Brain pericyte (primary cell): ENCODE measurements at regions not wholly inside any gene's neighbourhood (a gene's known extent, or its start where the extent isn't known, plus 50 kb on each side); places are given as distances from the start of the nearest gene placed in this dataset.
"Not testable (repeated sequence)": the region's sequence is repeated elsewhere in the genome, so short reads cannot be mapped to it uniquely, and the experiment has no call there.

Experiments
- DNase-seq: peaks from one replicate; pipeline ENCODE4 v3.0.0-alpha.2; 2012; ENCODE audit warnings: low read depth, low spot score

DNA sequence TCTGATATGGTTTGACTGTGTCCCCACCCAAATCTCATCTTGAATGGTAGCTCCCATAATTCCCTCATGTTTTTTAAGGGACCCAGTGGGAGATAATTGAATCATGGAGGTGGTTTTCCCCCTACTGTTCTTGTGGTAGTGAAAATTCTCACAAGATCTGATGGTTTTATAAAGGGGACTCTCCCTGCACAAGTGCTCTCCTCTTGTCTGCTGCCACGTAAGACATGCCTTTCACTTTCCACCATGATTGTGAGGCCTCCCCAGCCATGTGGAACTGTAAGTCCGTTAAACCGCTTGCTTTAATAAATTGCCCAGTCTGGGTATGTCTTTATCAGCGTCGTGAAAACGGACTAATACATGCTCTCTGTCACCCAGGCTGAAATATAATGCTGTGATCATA is 200.9 kb upstream of the SLIT2 start:
- no peak for DNase-seq

DNA sequence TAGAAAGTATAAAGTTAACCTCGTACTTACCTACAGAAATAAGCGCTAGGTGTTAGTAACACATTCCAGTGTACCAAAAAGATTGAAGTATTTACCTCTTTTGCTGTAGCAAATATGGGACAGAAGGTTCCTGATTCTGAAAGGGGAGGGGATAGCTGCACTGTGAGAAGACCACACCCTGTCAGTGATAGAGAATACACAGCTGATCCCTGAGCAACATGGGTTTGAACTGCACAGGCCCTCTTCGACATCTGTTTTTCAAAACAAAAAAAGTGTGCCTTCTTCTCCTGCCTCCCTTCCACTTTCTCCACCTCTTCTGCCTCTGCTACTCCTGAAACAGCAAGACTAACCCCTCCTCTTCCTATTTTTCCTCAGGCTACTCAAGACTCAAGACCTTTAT is 201.8 kb upstream of the SLIT2 start:
- DNase-seq = no peak

DNA sequence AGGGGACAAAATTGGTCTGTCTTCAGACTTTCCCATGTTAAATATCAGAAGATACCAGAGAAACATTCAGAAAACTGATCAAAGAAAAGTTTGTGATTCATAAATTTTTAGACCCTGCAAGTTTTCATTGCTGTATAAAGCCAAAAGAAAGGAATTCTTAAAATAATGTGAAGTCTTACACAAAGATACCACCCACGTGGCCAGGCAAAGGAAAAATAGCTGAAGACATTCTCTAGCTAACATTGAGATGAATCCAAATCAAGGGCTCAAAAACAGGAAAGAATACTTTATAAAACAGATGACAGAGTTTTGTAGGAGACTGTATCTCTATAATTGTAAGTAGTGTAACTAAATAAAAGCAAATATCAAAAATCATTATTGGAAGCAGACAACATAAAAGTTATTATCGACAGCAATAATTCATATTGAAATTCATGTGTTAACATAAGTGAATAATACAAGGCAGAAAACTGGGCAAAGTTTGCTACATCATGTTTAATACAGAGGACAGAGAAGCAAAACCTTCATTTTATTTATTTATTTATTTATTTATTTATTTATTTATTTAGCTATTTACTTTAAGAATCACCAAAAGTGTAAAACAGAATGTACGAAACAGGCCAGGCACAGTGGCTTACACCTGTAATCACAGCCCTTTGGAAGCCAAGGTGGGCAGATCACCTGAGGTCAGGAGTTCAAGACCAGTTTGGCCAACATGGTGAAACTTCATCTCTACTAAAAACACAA is 204.6 kb upstream of the SLIT2 start:
- no peak for DNase-seq

DNA sequence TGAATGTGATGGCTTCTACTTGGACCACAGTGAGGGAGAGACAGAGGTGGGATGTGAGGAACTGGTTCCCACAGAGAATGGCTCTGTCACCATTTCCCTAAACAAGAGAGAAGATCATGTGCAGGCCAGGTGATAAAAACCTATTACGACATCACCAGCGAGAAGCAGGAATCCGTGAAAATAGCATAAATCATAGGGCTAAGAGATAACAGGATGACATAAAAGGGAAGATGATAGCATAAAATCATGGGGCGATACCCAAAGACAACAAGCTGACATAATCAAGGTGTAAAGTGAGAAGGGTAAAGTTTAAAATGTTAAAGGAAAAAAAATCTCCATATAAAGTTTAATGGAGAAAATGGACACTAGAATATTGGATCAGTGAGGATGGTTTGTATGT is 205.5 kb upstream of the SLIT2 start:
- DNase-seq = no peak

DNA sequence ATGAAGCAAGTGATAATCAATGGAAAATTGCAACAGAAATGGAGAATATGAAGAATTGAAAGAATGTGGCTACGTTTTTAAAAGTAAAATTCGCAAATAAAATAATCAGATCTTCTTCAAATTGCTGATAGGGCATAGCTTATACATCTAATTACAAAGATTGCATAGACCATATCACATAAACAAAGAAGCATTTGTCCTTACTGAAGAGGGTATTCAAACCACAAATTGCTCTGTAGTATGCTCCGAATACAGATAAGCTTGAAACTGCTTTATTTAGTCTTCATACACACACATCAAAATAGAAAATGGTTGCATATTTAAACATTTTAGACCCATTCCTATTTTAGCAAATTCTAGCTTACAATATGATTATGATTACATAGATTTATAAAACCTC is 206.7 kb upstream of the SLIT2 start:
- no peak for DNase-seq

DNA sequence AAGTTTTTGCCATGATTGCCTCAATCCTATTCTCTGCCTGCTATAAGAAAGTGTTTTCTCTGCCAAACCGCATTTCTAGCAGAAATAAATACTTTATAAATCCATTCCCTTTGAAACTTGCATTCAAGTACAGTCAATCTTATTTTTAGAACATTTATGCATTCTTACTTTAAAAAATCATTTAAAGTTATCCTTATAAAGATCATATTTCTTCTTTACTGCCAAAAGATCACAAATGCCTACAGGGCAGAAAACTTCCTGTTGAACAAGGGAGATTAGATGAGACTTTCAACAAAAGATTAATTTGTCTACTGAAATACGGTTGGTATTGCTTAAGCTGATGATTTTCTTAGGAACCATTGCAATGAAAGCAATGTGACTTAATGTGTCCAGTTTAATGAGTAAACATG is 207.2 kb upstream of the SLIT2 start:
- DNase-seq = no peak

DNA sequence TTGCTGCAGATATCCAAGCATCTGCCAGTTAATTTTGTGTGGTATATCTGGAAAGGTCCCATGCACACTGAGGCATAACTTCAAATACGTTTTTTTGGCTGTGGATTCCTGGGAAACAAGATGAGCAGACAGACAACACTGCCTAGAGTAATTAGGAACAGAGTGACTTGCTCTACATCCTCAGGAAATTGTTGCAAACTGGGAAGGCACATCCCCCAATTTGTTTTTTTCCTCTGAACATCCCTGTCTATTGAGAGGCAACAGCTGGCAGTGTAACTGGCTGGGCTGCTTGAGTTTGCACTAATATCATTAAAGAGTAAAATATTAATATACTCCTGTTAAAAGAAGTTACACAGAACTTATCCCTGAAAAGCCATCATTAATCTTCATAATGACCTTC is 207.7 kb upstream of the SLIT2 start:
- DNase-seq = no peak

DNA sequence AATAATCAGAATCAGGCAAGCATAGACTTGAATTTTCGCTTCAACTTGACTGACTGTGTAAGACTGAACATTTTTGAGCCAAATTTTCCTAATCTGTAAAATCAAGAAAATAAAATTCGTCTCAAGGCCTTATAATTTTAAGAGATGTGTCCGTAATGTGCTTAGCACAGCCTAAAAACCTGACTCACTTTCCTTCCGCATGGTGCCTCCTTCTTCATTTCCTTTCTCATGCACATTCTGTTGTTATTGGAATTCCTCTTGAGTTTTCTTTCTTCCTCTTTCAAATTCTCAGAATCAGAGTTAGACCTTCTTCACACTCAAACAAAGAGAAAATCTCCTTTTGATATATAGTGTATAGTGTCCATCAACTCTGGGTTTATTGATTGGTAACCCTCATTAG is 208.9 kb upstream of the SLIT2 start:
- no peak for DNase-seq

DNA sequence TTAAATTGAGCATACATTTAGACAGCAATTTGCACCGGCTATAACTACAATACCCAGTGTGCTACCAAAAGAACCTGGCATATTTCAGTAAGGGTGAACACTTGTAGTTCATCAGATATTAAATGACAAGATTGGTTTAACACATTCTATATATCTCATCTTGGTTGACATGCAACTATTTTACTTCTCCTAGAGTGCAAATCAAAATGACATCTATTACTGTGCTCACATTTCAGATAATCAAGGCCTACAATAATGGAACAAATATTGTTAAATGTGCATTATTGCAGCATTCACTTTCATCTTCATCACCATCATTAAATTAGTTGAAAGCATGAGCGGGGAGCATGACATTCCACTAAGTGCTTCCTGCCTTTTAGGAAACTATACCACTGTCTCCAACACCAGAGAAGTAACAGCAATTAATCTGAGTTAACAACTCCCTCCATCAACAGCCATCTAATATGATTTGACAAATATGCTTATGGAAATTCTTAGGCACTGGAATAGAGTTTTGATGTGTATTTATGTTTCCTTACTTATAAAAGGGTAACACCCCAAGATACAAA is 209.8 kb upstream of the SLIT2 start:
- no peak for DNase-seq

DNA sequence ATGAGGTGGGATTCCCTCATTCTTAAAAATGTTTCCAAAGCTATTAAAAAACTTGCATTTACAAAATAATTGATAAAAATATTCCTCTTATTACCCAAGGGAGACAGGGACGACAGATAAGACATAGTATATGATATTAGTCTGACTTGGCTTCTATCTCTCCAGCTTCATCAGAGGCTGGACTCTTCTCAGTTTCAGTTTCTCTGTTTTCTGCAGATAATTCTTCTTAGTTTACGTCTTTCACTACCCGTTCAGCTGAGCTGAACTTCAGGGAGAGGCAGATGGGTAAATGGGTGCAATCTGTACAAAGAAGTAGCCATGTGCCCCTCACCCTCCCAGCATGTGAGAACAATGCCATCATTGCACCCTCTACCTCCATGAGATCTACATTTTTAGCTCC is 214.0 kb upstream of the SLIT2 start:
- no peak for DNase-seq

DNA sequence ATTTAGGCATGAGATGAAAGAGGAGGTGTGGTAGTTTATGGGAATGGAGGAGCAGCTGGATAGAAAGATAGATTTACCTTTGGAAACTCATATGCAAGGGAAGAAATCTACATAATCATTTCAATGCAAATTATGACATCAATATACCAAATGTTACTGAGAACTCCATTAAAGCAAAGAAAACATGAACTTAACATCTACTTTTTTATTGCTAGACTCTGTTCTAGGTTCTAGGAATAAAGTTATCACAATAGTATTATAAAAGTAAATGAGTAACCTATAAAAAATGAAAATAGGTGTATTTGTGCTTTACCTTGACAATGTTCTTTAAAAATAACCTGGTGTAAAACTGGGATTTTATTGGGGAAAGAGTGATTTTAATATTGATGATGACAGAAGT is 221.6 kb upstream of the SLIT2 start:
- DNase-seq = no peak

DNA sequence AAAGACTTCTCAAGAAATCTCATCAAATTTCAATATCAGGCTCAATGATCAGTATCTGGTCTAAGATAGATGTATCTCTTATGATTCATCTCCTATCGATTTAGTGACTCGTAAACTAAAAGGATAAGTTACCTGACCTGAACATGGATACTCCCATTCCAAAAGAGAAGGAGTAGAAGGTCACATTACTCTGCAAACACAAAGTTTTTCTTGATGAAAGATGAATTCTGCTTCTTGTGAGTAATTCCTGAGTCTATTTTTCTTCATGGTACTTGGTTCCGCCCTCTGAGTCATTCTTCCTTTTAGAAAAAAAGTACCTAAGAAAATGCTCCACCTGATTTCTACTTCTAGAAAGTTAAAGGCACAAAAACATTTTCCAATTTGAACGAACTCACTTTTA is 223.1 kb upstream of the SLIT2 start:
- DNase-seq = no peak

DNA sequence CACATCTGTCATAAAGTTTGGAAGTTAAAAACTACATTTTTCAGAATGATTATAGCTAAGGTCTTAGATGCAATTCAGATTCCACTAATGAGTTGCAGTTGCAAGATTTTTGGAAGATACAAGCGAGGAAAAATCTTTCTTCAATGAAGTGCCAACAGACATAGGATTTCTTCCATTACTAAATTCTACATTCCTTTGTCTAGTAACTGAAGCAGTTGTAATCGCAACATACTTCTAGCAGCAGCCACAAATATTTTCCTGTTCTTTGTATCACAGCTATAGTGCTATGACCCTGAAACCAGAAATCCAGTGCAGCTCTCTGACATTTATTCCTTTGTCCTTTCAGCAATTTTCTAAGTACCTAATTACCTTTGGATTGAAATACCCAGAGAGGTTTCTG is 225.2 kb upstream of the SLIT2 start:
- no peak for DNase-seq

DNA sequence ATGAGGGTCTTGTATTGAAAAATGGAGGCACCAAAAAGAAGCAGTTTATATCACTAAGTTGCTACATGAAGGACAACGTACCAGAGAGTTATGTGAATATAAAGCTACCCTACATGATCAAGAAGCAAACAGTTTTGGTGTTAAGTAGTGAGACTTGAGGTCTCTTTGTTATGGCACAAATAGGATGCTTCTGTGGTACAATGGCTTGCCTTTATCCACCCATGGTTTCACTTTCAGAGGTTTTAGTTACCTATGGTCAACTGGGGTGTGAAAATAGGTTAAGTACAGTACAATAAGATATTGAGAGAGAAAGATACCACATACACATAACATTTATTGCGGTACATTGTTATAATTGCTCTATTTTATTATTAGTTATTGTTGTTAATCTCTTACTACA is 229.2 kb upstream of the SLIT2 start:
- DNase-seq = no peak

DNA sequence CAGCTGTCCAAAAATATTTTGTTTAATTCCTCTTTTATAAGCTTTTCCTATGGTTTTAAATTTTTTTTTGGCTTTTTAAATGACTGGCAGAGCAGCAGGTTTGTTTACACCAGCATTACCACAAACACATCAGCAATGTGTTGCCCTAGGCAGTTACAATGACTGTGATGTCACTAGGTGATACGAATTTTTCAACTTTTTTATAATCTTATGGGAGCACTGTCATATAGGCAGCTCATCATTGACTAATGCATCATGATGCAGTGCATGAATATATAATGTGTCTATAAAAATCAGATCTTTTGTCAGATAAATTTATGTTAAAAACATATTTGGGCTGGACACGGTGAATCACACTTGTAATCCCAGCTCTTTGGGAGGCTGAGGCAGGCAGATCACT is 231.6 kb upstream of the SLIT2 start:
- DNase-seq = no peak

DNA sequence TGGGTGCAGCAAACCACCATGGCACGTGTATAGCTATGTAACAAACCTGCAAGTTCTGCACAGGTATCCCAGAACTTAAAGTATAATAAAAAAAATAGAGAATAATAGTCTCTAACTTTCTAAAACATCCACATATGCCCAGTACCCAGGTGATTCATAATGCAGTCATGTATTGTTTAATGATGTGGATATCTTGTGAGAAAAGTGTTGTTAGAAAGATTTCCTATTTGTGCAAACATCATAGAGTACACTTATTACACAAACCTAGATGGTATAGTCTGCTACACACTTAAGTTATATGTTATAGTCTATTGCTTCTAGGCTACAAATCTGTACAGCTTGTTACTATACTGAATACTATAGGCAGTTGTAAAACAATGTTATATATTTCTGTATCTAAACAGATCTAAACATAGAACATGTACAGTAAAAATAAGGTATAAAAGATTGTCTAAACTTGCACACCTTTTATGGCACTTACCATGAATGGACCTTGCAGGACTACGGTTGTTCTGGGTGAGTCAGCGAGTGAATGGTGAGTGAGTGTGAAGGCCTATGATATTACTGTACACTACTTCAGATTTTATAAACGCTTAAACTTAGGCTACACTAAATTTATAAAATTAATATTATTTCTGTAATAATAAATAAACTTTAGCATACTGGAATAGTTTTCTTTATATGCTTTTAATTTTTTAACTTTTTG is 232.2 kb upstream of the SLIT2 start:
- DNase-seq = no peak

DNA sequence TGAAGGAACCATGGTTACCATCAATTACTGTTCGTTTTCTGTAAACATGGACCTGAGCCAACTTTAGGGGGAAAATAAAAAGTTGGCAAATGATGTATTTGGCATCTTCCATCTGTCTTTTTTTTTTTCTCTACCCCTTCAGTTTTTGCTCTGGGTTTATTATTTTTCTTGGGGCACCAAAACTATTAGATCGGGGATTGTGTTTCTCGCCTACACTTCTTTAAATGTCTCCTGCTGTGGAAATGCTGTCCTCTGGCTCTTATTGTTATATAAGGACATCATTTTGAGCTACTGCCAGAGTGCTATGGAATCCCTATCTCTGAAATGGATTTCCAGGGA is 234.0 kb upstream of the SLIT2 start:
- no peak for DNase-seq

DNA sequence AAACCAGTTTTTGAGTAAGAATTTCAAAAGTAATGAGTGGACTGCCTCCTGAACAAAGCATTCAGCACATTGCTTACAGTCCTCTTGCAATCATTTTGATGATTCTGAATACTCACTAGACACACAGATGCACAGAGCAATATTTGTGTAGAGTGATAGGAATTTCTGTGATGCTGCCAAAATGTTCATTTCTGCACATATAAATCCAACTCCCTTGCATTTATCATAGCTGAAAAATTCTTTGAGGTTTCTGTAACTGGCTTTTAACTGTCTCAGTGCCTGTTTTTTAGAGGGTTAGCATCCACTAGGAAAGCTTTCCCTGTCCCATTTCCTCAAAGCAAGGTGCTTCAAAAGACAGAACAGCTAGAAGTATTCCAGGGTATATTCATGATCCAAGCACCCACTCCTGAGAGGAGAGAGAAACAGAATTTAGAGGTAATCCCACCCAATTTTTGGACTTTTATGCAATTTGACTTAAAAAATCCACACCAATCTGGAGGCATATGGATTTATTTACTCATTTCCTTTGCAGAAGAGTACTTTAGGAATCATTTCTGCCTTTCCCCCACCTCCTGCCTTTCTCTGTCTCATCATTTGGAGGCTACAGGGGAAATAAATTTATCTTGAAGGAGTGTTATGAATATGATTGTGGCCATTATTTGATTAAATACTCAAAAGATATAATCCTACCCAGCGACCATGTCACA is 234.5 kb upstream of the SLIT2 start:
- no peak for DNase-seq

DNA sequence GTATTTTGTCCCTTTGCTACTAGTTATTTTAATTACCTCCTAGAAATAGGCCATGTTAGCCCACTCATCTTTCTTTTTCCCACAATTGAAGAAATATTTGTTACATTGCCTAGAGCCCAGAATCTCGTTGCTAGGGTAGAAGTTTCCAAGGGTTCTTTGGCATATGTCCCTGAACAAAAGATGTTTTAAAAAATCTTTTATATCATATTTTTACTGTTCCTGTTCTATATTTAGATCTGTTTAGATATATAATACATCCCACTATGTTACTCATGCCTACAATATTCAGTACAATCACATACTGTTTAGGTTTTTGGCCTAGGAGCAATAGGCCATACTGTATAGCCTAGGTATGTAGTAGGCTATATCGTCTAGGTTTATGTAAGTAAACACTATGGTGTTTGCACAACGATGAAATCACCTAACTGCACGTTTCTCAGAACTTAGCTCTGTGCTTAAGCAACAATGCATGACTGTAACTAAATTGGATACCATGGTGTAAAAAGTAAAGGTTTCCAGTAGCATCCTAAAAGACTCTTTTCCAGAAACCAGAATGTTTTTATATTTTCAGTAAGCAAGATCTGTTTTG is 236.0 kb upstream of the SLIT2 start:
- DNase-seq = no peak

DNA sequence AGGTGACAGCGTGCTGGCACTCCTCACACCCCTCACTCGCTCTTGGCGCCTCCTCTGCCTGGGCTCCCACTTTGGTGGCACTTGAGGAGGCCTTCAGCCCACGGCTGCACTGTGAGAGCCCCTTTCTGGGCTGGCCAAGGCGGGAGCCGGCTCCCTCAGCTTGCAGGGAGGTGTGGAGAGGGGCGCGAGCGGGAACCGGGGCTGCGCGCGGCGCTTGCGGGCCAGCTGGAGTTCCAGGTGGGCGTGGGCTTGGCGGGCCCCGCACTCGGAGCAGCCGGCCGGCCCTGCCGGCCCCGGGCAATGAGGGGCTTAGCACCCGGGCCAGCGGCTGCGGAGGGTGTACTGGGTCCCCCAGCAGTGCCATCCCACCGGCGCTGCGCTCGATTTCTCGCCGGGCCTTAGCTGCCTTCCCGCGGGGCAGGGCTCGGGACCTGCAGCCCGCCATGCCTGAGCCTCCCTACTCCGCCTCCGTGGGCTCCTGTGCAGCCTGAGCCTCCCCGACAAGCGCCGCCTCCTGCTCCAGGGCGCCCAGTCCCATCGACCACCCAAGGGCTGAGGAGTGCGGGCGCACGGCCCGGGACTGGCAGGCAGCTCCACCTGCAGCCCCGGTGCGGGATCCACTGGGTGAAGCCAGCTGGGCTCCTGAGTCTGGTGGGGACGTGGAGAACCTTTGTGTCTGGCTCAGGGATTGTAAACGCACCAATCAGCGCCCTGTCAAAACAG is 247.7 kb upstream of the SLIT2 start:
- DNase-seq = not testable (repeated sequence)

DNA sequence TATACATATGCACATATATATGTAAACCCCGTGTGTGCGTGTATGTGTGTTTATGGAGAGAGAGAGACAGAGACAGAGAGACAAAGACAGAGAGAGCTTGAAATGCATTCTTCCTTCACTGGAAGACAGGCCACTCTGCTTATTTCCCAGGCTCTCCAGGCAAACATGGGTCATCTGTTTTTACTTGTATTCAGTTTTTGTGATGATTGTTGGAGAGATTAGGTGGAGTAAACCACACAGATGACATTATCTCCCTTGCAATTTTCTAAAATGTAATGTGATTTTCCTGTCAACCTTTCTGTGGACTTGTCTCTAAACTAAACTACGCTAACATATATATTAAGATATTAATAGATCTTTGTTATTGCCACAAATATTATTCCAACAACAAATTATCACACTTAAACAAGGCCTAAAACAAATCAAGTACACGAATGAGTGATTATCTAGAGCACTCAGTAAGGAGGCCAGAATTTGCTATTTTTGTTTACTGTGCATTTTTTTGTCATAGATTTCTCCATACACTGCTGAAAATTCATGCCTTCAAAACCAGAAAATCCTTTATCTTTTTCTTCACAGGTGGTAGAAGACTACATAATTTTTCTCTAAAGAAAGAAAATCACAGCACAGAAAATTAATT is 251.8 kb upstream of the SLIT2 start:
- no peak for DNase-seq
